Testis (tissue), 2 donors: ENCODE measurements at regions not wholly inside any gene's neighbourhood (a gene's known extent, or its start where the extent isn't known, plus 50 kb on each side); places are given as distances from the start of the nearest gene placed in this dataset.
A peak's percentile ranks its signal among the peaks of the same experiment; 100 is the strongest.

ENCODE experiments used
- DNase-seq: peaks from one replicate; pipeline ENCODE4 v3.0.0-alpha.2; 2019
- H3K27ac ChIP-seq, 2 donors: fragments of 200-600 bp; sonication (generic); one replicate each; pipeline ENCODE4 v1.5.1; 2019
- H3K27me3 ChIP-seq: fragments of 200-600 bp; sonication (generic); one replicate; pipeline ENCODE4 v1.5.1; 2019
- H3K36me3 ChIP-seq: fragments of 200-600 bp; sonication (generic); one replicate; pipeline ENCODE4 v1.5.1; 2017; ENCODE audit warnings: low read depth; ENCODE audit errors: missing control alignments
- H3K4me1 ChIP-seq: fragments of 200-600 bp; sonication (generic); one replicate; pipeline ENCODE4 v1.5.1; 2019
- H3K4me3 ChIP-seq, 2 donors: fragments of 200-600 bp; sonication (generic); one replicate each; pipeline ENCODE4 v1.5.1; 2017 to 2019
- H3K9me3 ChIP-seq: fragments of 200-600 bp; sonication (generic); one replicate; pipeline ENCODE4 v1.5.1; 2017
- CTCF ChIP-seq, 3 experiments: fragments of 450-650 bp in 2 of 3; fragments of 200-600 bp in 1 of 3; sonication (generic) in 1 of 3; IDR thresholded peaks; one replicate each; pipeline ENCODE4 v1.5.1; 2016 to 2019; ENCODE audit warnings: antibody characterized with exemption in 3 of 3, mild to moderate bottlenecking in 2 of 3, moderate library complexity in 1 of 3
- POLR2A ChIP-seq: fragments of 450-650 bp; IDR thresholded peaks from one replicate; pipeline ENCODE4 v1.6.1; 2017; ENCODE audit warnings: antibody characterized with exemption, mild to moderate bottlenecking, moderate library complexity
- WGBS, 2 donors: methylation state at CpG; one replicate each; pipeline ENCODE4 v1.1.5; 2018; 5-methylcytosine and 5-hydroxymethylcytosine counted together
- intact Hi-C: fragments of 100-400 bp; cut with DNase I; formaldehyde crosslinking; loops from one replicate; pipeline ENCODE4 v1.15.1; 2023; ENCODE audit warnings: low total_unique reads
- small RNA-seq, 2 donors: library from RNA; depleted of rRNA; stranded (forward); fragments of <200 nt; gene quantifications; one replicate each; pipeline ENCODE3, GENCODE V24; 2016

GRCh38 chr12:68559246-68559645 lies 51.5 kb upstream of the RAP1B start:
- no peaks in the 10 kb centered on the region for H3K9me3 ChIP-seq
- H3K27me3 ChIP-seq: no peaks in the 10 kb centered on the region
- 89 to 98% methylated on average over 1 of the region's 1 CpG for WGBS, 2 donors
- no peak for DNase-seq
- H3K36me3 ChIP-seq: no peaks in the 10 kb centered on the region
- intact Hi-C loops: no loop called here
- H3K4me1 ChIP-seq: peaks cover 4% of the 10 kb centered on the region
- no peak overlapping the region for H3K4me3 ChIP-seq
- H3K27ac ChIP-seq: no peak overlapping the region
- TF ChIP-seq CTCF (IDR thresholded peaks at IDR 0.05): no peak
- no peak for TF ChIP-seq POLR2A

GRCh38 chr12:68559984-68560850 lies 50.5 kb upstream of the RAP1B start:
- Histone ChIP-seq H3K27me3 (no peaks in the 10 kb centered on the region), H3K36me3 (no peaks in the 10 kb centered on the region), H3K4me3 (no peak overlapping the region), H3K9me3 (no peaks in the 10 kb centered on the region), H3K4me1 (peaks cover 4% of the 10 kb centered on the region), H3K27ac (no peak overlapping the region)
- TF ChIP-seq POLR2A: no peak
- TF ChIP-seq CTCF (IDR thresholded peaks at IDR 0.05): no peak
- intact Hi-C loops: no loop called here
- WGBS, 2 donors: 38 to 48% methylated on average over 8 of the region's 8 CpGs
- peak; percentile 14 for DNase-seq

GRCh38 chr12:68560851-68561422 lies 49.8 kb upstream of the RAP1B start:
- intact Hi-C loops: no loop called here
- DNase-seq: no peak
- 78 to 83% methylated on average over 5 of the region's 5 CpGs for WGBS, 2 donors
- Histone ChIP-seq H3K4me3 (no peak overlapping the region), H3K9me3 (no peaks in the 10 kb centered on the region), H3K36me3 (no peaks in the 10 kb centered on the region), H3K27ac (no peak overlapping the region), H3K4me1 (peaks cover 4% of the 10 kb centered on the region), H3K27me3 (no peaks in the 10 kb centered on the region)
- no peak for TF ChIP-seq POLR2A
- TF ChIP-seq CTCF (IDR thresholded peaks at IDR 0.05): no peak

Small RNA genes in the stretch of these regions (small RNA-seq; reads per million reads assigned to genes)
- gene AC008033.2: 0 reads per million in 2 donors
